Activated CD8-positive, alpha-beta memory T cell treated with anti-CD3 and anti-CD28 coated beads for 4 hours (primary cell): ENCODE measurements at regions not wholly inside any gene's neighbourhood (a gene's known extent, or its start where the extent isn't known, plus 50 kb on each side); places are given as distances from the start of the nearest gene placed in this dataset.

Experiments used
- DNase-seq, 2 donors: peaks; one replicate each; pipeline ENCODE4 v3.0.0-alpha.2; 2020; ENCODE audit warnings: low read depth in 2 of 2

DNA sequence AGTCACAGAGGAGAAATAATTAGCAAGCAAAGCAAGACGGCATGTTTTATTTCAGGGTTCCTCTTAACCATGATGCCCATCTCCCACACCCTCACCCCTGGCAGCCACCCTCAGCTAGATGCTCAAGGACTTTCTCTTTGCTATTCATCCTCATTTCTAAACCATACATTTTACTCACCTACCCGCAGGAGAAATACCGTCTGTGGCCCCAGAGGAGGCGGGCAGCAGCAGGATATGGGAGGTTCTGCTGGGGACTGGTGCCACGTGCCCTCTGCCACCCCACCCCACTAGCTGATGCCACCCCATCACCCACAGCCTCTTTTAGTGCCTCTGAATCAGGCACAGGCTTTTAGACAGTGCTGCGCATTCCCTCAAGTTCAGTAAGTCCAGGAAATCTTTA lies 168.7 kb upstream of the ITGB1 start:
- DNase-seq = no peak

DNA sequence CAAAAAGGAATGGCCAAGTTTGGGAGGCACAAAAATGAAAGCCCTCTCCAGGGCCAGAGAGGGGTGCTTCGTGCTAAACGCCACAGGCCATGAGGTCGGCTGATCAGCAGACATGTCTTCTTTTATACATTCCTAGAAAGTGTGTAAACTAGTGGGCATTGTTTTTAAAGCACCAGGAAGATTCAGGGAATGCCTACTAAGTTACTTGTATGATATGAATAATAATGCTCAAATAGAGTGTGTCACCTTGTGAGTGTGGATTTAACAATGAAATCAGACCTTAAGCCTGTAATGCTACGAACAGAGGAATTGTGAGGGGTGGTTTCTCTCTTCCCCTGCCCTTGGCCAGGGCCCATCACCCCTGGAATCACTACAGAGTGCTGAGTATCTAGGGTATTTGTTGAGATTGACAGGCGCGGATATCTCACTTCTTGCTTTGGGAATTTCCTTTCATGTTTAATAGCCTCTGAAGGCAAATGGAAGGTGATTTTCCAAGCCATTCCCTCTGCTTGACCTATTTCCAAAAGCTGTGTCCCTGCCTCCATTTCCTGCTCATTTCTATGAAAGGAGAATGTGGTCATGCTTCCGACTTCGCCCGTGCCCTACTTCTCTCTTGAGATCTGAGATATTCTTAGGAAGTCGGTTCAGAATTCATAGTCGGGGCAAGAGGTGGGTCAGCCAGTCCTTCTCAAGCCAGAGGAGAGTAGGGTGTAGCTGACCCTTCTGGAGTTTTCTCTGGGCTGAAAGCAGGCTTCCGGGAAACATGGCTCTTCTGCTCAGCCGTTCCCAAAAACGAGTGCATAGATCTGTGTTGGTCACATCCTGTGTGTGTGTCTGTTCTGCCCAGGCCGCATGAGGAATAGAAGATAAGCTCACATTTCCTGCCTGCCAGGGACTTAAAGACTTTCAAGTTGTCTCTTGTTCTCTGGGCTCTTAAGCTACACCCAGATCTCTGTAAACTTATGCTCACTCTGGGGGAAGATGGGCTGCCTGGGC lies 167.8 kb upstream of the ITGB1 start:
- DNase-seq = no peak

GRCh38 chr10:33125111-33125510 lies 167.1 kb upstream of the ITGB1 start:
- no peak for DNase-seq

DNA sequence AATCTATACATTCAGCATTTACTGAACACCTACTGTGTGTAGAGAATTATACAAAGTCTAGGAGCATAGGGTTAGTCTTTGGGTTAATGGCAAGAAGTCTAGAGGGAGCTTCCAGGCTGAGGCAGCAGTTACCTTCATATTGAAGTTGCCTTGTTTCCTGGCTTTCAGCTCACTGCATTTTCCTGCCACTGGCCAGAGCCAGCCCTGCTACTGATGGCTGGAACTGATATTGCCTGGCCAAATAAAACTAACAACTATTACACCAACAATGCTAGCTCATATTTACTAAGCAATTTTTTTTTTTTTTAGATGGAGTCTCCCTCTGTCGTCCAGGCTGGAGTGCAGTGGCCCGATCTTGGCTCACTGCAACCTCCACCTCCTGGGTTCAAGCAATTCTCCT lies 165.7 kb upstream of the ITGB1 start:
- DNase-seq = no peak

DNA sequence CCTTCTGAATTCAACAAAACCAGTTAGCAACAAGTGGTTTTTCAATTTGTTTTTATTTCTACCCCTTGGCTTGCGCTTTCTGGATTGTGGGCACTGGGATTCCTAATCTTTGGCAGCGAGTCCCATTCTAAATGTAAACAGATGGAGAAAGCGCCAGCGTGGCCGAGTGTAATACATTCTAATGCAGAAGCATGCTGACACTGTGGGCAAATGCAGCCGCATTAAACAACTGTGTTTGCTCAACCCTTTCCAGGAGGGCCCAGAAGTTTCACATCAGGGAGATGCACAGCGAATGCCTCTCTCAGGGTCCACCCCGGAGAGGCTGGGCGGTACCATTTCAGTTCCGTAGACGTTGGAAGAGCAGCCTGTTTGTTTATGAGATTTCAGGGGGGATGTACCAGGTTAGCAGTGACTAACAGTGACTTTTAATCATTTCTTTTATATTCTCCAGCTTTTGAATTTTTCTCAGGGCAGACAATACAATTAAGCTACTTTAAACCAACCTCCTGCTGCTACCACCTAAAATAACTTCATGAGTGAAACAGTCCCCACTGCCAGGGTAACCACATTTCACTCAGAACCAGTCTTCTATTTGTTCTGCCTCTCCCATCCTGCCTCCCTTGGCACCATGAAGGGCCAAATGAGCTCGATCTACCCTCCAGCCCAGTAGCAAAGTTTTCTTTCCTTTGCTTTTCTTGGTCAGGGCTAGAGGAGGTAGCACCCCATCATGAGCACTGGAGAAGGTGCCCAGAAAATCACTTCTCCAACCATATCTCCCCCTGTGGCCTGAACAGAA lies 164.2 kb upstream of the ITGB1 start:
- no peak for DNase-seq

GRCh38 chr10:33120700-33121099 lies 162.7 kb upstream of the ITGB1 start:
- DNase-seq = no peak

GRCh38 chr10:33120275-33120674 lies 162.2 kb upstream of the ITGB1 start:
- DNase-seq = no peak

DNA sequence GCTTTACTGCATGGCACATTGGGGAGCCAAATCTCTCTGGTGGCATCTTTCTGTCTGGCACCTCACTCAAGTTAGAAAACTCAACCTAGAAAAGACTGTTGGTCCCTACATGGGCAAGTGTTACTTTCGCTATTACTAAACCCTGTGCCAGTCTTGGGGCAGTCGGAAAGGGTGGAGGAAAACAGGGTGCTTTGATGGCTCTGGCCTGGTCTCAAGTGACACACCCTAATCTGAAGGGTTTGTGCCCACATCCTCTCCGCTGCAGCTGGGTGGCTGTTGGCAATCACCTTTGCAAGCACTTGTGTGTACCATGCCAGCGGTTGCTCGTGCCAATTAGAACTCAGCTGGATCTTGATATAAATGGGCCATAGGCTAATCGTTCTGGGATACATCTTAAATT lies 159.8 kb upstream of the ITGB1 start:
- no peak for DNase-seq

- no peak for DNase-seq
Measured at GRCh38 chr10:33117230-33117629, 159.2 kb upstream of the ITGB1 start.

DNA sequence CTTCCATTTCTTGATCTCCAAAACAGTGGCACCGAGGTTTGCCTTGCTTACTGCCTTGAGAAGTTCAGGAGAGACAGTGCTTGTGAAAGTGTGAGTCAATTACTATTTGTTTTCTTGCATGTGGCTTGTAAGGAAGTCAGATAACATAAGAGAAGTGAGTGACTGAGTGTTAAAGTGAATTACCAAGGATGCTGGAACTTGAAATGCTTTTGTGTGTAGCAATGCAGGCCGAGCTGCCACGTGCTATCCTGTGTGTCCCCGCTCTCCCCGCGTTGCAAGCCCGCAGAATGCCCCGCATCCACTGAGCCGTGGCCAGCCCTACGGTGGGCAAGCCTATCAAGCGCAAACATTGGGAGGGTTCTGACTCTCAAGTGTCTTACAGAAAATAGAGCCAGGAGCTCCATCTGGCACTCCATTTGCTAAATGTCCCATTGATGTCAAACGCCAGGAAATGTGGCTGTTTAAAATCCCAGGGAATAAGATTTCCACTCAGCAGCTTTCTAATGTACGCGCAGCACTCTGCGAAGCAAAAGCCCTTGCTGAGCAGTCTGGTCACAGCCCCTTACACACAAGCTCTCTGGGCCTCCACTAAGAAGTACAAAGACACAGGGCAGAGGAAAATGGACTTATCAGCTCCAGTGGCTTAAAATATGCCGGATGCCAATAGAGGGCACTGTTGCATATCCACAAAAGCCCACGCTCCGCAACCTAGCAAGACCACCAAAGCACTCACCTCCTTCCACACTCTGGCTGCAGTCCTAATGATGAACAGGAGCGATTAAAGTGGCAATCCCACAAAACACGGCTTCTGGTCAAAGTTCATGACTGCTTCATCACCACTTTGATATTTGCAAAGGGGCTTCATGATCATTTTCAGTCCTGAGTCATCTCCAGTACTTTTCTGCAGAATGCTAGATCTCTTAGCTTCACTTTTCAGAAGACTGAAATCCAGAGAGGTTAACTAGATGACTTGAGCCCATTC lies 158.0 kb upstream of the ITGB1 start:
- DNase-seq = no peak

- no peak for DNase-seq
Measured at GRCh38 chr10:33114451-33114952, 156.5 kb upstream of the ITGB1 start.

DNA sequence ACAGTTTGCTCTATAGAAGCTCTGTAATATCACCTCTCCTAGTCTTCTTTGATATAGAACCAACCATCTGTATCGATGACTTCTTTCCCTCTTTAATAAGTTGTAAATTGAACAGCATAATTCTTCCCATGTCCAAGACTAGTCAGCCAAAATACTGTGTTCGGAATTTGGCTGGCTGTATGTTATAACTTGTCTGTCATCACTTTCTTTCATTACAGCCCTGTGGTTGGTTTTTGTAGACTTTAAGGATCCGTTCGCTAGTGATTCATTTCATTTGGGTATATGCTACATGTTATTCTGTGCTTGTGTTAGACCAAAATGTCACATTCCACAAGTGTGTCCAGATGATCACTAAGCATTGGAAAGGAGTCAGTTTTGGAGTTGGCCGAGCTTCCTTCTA lies 155.4 kb upstream of the ITGB1 start:
- no peak for DNase-seq

DNA sequence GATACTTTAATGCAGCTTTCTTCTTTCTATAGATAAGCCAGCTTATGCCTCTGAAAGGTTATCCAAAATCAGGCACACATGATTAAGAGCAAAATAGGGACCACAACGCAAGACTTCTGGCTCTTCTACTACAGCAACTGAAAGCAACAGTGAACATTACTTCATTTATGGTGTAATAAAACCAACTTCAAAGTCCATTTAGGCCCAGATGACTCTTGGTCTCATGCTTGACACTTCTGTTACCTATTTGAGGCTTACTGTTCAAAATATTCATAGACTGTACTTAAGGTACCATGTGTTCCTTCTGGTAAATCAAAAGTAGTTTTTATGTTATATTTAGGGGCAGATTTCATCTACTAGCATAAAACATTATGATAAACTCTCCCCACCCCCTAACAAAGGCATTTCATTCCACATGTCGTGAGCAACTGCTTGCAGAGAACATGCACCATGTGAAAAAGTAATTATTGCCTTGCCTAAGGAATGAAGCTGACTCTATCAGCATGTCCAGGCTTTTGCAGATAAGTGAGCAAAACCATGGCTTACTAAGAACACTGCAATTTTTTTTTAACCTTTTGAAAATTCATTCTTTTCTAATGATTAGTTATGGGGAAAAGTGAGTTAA lies 154.9 kb upstream of the ITGB1 start:
- no peak for DNase-seq

- no peak for DNase-seq
Measured at GRCh38 chr10:33111488-33112051, 153.5 kb upstream of the ITGB1 start.

GRCh38 chr10:33109788-33110469 lies 151.9 kb upstream of the ITGB1 start:
- no peak for DNase-seq

GRCh38 chr10:33109384-33109783 lies 151.4 kb upstream of the ITGB1 start:
- DNase-seq = no peak

DNA sequence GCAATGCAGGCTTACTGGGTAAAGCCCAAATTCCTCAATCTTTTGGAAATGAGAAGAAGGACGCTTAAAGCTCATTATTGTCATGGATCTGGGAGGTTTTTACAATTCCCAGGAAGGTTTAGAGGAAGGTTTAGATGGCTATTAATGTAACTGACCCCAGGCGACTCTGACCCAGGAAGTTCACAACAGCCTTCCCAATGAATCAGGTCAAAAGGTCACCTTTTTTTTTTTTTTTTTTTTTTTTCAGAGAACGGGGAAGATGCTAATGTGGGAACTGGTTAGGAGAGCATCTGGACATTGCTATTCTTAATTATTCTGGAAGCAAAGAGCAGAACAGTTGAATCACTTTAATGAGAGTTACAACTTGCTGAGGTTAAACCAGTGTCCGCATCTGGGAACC lies 149.9 kb upstream of the ITGB1 start:
- no peak for DNase-seq

DNA sequence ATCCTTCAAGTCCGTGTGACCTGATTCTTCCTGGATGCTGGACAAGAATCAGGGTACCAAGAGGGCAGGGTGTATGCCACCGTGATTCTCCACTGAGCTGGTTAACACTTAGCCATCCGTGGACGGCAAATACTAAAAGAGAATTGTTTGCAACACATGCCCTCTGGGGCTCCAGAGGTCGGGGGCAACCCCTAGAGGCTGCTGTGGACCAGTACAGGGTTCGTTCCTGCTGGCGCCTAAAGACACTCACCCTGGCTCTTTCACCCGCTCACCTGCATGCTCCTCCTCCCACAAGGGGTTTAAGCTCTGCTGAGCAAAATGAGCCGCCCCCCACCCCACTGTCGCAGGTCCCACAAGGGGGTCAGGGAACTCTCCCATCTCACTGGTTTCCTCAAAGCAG lies 148.7 kb upstream of the ITGB1 start:
- no peak for DNase-seq

DNA sequence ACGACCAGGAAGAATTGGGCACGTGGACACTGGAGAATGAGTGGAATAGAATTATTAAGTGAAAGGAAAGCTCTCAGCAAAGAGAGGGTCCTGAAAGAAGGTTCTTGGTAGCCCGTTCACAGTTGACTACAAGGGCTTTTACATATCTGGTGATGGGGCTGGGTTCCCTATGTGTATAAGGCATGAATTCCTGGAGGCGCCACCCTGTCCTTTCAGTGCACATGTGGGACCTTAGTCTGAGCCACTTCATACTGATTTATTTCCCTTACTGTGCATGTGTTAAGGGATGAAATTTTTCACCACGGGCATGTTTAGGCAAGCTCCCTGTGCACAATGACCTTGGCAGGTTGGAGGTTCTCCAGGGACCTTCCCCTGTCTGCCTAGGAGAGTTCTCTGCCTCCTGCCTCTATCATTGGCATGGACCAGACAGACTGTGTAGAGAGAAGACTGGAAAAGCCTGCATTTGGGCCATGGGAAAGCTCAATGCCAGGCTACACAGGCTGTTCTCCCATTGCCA lies 145.9 kb upstream of the ITGB1 start:
- no peak for DNase-seq

DNA sequence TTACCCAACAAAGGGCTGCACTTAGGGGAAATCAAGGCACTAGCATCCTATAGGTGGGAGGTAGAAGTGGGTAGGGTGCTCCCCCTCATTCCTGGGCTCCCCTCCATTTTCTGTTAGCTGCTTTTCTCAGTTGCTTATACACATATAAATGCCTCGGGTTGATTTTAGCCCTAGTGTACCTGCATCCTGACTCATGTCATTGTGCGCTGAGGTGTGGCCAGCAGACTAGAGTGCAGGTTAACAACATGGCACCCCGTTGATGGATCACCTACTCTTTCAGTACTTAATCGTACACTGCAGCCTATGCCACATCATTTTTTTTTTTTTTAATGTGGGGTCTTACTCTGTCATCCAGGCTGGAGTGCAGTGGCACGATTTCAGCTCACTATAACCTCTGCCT lies 144.0 kb upstream of the ITGB1 start:
- no peak for DNase-seq
